Peyer's patch (tissue), 4 donors: ENCODE measurements at regions not wholly inside any gene's neighbourhood (a gene's known extent, or its start where the extent isn't known, plus 50 kb on each side); places are given as distances from the start of the nearest gene placed in this dataset.

Source experiments
- POLR2A ChIP-seq, 2 donors: fragments of 450-650 bp; IDR thresholded peaks; one replicate each; pipeline ENCODE4 v1.5.1; 2017; ENCODE audit warnings: antibody characterized with exemption in 2 of 2, mild to moderate bottlenecking in 2 of 2, moderate library complexity in 2 of 2
- TF ChIP-seq, protein P1 (sequence below), 6 experiments: fragments of 450-650 bp in 4 of 6; fragments of 200-600 bp in 2 of 6; sonication (generic) in 1 of 6; IDR thresholded peaks; one replicate each; pipeline ENCODE4 v1.5.1; 2017 to 2019; ENCODE audit warnings: antibody characterized with exemption in 6 of 6, mild to moderate bottlenecking in 3 of 6, moderate library complexity in 1 of 6

DNA sequence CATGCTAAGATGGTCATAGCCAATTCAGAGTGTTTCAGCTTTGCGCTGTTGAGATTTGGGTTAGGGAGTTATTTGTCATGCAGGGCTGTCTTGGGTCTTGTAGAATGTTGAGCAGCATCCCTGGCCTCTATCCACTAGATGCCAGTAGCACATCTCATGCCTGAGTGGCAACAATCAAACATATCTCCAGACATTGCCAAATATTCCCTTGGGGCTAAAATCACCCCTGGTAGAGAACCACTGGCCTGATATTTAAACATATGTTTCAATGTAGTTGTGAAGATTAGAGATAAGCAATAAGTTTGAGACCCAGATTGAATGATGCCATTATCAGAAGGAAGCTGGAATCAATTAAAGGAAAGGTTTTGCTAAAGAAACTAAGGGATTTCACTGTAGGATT lies 463.3 kb downstream of the DOK5 start:
- TF ChIP-seq, protein P1, sequence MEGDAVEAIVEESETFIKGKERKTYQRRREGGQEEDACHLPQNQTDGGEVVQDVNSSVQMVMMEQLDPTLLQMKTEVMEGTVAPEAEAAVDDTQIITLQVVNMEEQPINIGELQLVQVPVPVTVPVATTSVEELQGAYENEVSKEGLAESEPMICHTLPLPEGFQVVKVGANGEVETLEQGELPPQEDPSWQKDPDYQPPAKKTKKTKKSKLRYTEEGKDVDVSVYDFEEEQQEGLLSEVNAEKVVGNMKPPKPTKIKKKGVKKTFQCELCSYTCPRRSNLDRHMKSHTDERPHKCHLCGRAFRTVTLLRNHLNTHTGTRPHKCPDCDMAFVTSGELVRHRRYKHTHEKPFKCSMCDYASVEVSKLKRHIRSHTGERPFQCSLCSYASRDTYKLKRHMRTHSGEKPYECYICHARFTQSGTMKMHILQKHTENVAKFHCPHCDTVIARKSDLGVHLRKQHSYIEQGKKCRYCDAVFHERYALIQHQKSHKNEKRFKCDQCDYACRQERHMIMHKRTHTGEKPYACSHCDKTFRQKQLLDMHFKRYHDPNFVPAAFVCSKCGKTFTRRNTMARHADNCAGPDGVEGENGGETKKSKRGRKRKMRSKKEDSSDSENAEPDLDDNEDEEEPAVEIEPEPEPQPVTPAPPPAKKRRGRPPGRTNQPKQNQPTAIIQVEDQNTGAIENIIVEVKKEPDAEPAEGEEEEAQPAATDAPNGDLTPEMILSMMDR (IDR thresholded peaks at IDR 0.05) = no peak
- no peak for TF ChIP-seq POLR2A (IDR thresholded peaks at IDR 0.05)
